HG02884 (cell line): ENCODE measurements at regions not wholly inside any gene's neighbourhood (a gene's known extent, or its start where the extent isn't known, plus 50 kb on each side); places are given as distances from the start of the nearest gene placed in this dataset.
"Not testable (repeated sequence)": the region's sequence is repeated elsewhere in the genome, so short reads cannot be mapped to it uniquely, and the experiment has no call there.

Experiments
- ATAC-seq: cut with Tn5 transposase; IDR thresholded peaks from one replicate; pipeline ENCODE4 v1.9.1; 2021; ENCODE audit warnings: mild to moderate bottlenecking, moderate library complexity; ENCODE audit not compliant: unreplicated experiment

GRCh38 chr10:106089855-106090254 lies 1074.7 kb downstream of the SORCS1 start:
- ATAC-seq: no peak

GRCh38 chr10:106086391-106086790 lies 1078.1 kb downstream of the SORCS1 start:
- ATAC-seq: no peak

- ATAC-seq: no peak
These were observed 1080.9 kb downstream of the SORCS1 start for GRCh38 chr10:106083572-106083971.

GRCh38 chr10:106082865-106083264 lies 1081.6 kb downstream of the SORCS1 start:
- ATAC-seq: no peak

GRCh38 chr10:106078895-106079576 lies 1085.5 kb downstream of the SORCS1 start:
- no peak for ATAC-seq

GRCh38 chr10:106076496-106076895 lies 1088.0 kb downstream of the SORCS1 start:
- no peak for ATAC-seq

GRCh38 chr10:106053061-106053460 lies 1111.4 kb downstream of the SORCS1 start:
- ATAC-seq: no peak

- no peak for ATAC-seq
These were observed 1120.0 kb downstream of the SORCS1 start for GRCh38 chr10:106044503-106044902.

GRCh38 chr10:106043863-106044262 lies 1120.6 kb downstream of the SORCS1 start:
- no peak for ATAC-seq

- ATAC-seq: no peak
These were observed 1126.3 kb downstream of the SORCS1 start for GRCh38 chr10:106038246-106038645.

- no peak for ATAC-seq
These were observed 1131.4 kb downstream of the SORCS1 start for GRCh38 chr10:106033065-106033464.

- ATAC-seq: no peak
These were observed 1132.0 kb downstream of the SORCS1 start for GRCh38 chr10:106032450-106033002.

GRCh38 chr10:106027240-106027639 lies 1137.3 kb downstream of the SORCS1 start:
- no peak for ATAC-seq

- ATAC-seq: no peak
These were observed 1139.2 kb downstream of the SORCS1 start for GRCh38 chr10:106025208-106025811.

GRCh38 chr10:106023329-106023728 lies 1141.2 kb downstream of the SORCS1 start:
- ATAC-seq: no peak

- ATAC-seq: not testable (repeated sequence)
These were observed 1144.9 kb downstream of the SORCS1 start for GRCh38 chr10:106019559-106019958.

- ATAC-seq: not testable (repeated sequence)
These were observed 1148.9 kb downstream of the SORCS1 start for GRCh38 chr10:106015369-106016199.

GRCh38 chr10:106011250-106011649 lies 1153.3 kb downstream of the SORCS1 start:
- no peak for ATAC-seq

- ATAC-seq: no peak
These were observed 1163.8 kb downstream of the SORCS1 start for GRCh38 chr10:106000721-106001120.

GRCh38 chr10:105993609-105994008 lies 1170.9 kb downstream of the SORCS1 start:
- ATAC-seq: no peak

- no peak for ATAC-seq
These were observed 1171.6 kb downstream of the SORCS1 start for GRCh38 chr10:105992928-105993327.
